PC-3 (cell line): ENCODE measurements at regions not wholly inside any gene's neighbourhood (a gene's known extent, or its start where the extent isn't known, plus 50 kb on each side); places are given as distances from the start of the nearest gene placed in this dataset.

ENCODE experiments used
- EZH2 ChIP-seq: fragments of 300-600 bp; sonication (generic); IDR thresholded peaks from one replicate; pipeline ENCODE4 v1.6.1; 2017; ENCODE audit warnings: antibody characterized with exemption, mild to moderate bottlenecking, low read length; ENCODE audit not compliant: unreplicated experiment
- EZH2phosphoT487 ChIP-seq: fragments of 300-600 bp; sonication (generic); IDR thresholded peaks from 2 replicates; pipeline ENCODE4 v1.6.1; 2018; ENCODE audit warnings: mild to moderate bottlenecking, antibody characterized with exemption, low read length, borderline replicate concordance
- TF ChIP-seq, protein P1 (sequence below): fragments of 300-600 bp; sonication (generic); conservative IDR thresholded peaks from 2 replicates; pipeline ENCODE4 v1.5.1; 2017; ENCODE audit warnings: antibody characterized with exemption, low read depth, mild to moderate bottlenecking, low read length

GRCh38 chr4:126851391-126851790 lies 781.4 kb upstream of the INTU start:
- TF ChIP-seq, protein P1, sequence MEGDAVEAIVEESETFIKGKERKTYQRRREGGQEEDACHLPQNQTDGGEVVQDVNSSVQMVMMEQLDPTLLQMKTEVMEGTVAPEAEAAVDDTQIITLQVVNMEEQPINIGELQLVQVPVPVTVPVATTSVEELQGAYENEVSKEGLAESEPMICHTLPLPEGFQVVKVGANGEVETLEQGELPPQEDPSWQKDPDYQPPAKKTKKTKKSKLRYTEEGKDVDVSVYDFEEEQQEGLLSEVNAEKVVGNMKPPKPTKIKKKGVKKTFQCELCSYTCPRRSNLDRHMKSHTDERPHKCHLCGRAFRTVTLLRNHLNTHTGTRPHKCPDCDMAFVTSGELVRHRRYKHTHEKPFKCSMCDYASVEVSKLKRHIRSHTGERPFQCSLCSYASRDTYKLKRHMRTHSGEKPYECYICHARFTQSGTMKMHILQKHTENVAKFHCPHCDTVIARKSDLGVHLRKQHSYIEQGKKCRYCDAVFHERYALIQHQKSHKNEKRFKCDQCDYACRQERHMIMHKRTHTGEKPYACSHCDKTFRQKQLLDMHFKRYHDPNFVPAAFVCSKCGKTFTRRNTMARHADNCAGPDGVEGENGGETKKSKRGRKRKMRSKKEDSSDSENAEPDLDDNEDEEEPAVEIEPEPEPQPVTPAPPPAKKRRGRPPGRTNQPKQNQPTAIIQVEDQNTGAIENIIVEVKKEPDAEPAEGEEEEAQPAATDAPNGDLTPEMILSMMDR, result no peak
- no peak for TF ChIP-seq EZH2
- TF ChIP-seq EZH2phosphoT487, result no peak
